ENCODE measurements at regions not wholly inside any gene's neighbourhood (a gene's known extent, or its start where the extent isn't known, plus 50 kb on each side); places are given as distances from the start of the nearest gene placed in this dataset.

GRCh38 chr5:155772009-155772662 is 554.8 kb upstream of the SGCD start:
- TF ChIP-seq POLR2AphosphoS5 (IDR thresholded peaks at IDR 0.05; ENCODE audit: low read depth, low read length), result no peak
- TF ChIP-seq POLR2A (IDR thresholded peaks at IDR 0.05; ENCODE audit: borderline replicate concordance, extremely low read depth, insufficient read depth, insufficient read length), result no peak
- TF ChIP-seq MAX (IDR thresholded peaks at IDR 0.05), result no peak
- no peak for TF ChIP-seq SRF (IDR thresholded peaks at IDR 0.05; ENCODE audit: low read depth)
- TF ChIP-seq ZFX (IDR thresholded peaks at IDR 0.05), result no peak
- TF ChIP-seq CTCF (IDR thresholded peaks at IDR 0.05 in 2 of 3, conservative IDR thresholded peaks at IDR 0.05 in 1 of 3; ENCODE audit: borderline replicate concordance in 1 of 3, insufficient read depth in 1 of 3, low read depth in 2 of 3, low read length in 2 of 3), result no peak
- TF ChIP-seq REST (IDR thresholded peaks at IDR 0.05; ENCODE audit: low read depth), result no peak
